ENCODE measurements at regions not wholly inside any gene's neighbourhood (a gene's known extent, or its start where the extent isn't known, plus 50 kb on each side); places are given as distances from the start of the nearest gene placed in this dataset.

GRCh38 chr2:9681427-9681817 is 50.6 kb upstream of the YWHAQ start:
- in situ Hi-C loops (cut with MboI; ENCODE audit: low sequenced_read_pairs, unreplicated experiment), result no loop called here
- TF ChIP-seq, protein P1, sequence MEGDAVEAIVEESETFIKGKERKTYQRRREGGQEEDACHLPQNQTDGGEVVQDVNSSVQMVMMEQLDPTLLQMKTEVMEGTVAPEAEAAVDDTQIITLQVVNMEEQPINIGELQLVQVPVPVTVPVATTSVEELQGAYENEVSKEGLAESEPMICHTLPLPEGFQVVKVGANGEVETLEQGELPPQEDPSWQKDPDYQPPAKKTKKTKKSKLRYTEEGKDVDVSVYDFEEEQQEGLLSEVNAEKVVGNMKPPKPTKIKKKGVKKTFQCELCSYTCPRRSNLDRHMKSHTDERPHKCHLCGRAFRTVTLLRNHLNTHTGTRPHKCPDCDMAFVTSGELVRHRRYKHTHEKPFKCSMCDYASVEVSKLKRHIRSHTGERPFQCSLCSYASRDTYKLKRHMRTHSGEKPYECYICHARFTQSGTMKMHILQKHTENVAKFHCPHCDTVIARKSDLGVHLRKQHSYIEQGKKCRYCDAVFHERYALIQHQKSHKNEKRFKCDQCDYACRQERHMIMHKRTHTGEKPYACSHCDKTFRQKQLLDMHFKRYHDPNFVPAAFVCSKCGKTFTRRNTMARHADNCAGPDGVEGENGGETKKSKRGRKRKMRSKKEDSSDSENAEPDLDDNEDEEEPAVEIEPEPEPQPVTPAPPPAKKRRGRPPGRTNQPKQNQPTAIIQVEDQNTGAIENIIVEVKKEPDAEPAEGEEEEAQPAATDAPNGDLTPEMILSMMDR (IDR thresholded peaks at IDR 0.05; ENCODE audit: borderline replicate concordance, control extremely low read depth, extremely low read depth, insufficient read depth, missing control alignments), result no peak
- no peak for DNase-seq (ENCODE audit: low spot score)

GRCh38 chr2:9685637-9686036 is 54.8 kb upstream of the YWHAQ start:
- no peak for DNase-seq (ENCODE audit: low spot score)
- TF ChIP-seq, protein P1 (IDR thresholded peaks at IDR 0.05; ENCODE audit: borderline replicate concordance, control extremely low read depth, extremely low read depth, insufficient read depth, missing control alignments), result no peak
- in situ Hi-C loops (cut with MboI; ENCODE audit: low sequenced_read_pairs, unreplicated experiment), result no loop called here

GRCh38 chr2:9686061-9686460 is 55.3 kb upstream of the YWHAQ start:
- no peak for DNase-seq (ENCODE audit: low spot score)
- in situ Hi-C loops (cut with MboI; ENCODE audit: low sequenced_read_pairs, unreplicated experiment), result no loop called here
- TF ChIP-seq, protein P1 (IDR thresholded peaks at IDR 0.05; ENCODE audit: borderline replicate concordance, control extremely low read depth, extremely low read depth, insufficient read depth, missing control alignments), result no peak

- in situ Hi-C loops (cut with MboI; ENCODE audit: low sequenced_read_pairs, unreplicated experiment), result no loop called here
- DNase-seq (ENCODE audit: low spot score), result no peak
- TF ChIP-seq, protein P1 (IDR thresholded peaks at IDR 0.05; ENCODE audit: borderline replicate concordance, control extremely low read depth, extremely low read depth, insufficient read depth, missing control alignments), result no peak
These were observed 59.5 kb upstream of the YWHAQ start for GRCh38 chr2:9690252-9690651.

- DNase-seq (ENCODE audit: low spot score), result no peak
- in situ Hi-C loops (cut with MboI; ENCODE audit: low sequenced_read_pairs, unreplicated experiment), result no loop called here
- TF ChIP-seq, protein P1 (IDR thresholded peaks at IDR 0.05; ENCODE audit: borderline replicate concordance, control extremely low read depth, extremely low read depth, insufficient read depth, missing control alignments), result no peak
These were observed 60.1 kb upstream of the YWHAQ start for GRCh38 chr2:9690716-9691498.

- TF ChIP-seq, protein P1 (IDR thresholded peaks at IDR 0.05; ENCODE audit: borderline replicate concordance, control extremely low read depth, extremely low read depth, insufficient read depth, missing control alignments), result no peak
- DNase-seq (ENCODE audit: low spot score), result no peak
- in situ Hi-C loops (cut with MboI; ENCODE audit: low sequenced_read_pairs, unreplicated experiment), result no loop called here
These were observed 61.8 kb upstream of the YWHAQ start for GRCh38 chr2:9692456-9693195.
